Thoracic aorta (tissue), 2 donors: ENCODE measurements at regions not wholly inside any gene's neighbourhood (a gene's known extent, or its start where the extent isn't known, plus 50 kb on each side); places are given as distances from the start of the nearest gene placed in this dataset.
A peak's percentile ranks its signal among the peaks of the same experiment; 100 is the strongest.

ENCODE experiments used
- ATAC-seq: fragments of 150-250 bp; one replicate; pipeline ENCODE4 v1.8.0; 2017; ENCODE audit warnings: low read depth; ENCODE audit not compliant: insufficient number of reproducible peaks, low FRiP score
- DNase-seq: peaks from one replicate; pipeline ENCODE4 v3.0.0-alpha.2; 2020; ENCODE audit warnings: low spot score
- H3K27ac ChIP-seq, 2 donors: fragments of 200-600 bp; sonication (generic); 1 replicate in 1 of 2; 2 replicates in 1 of 2; pipeline ENCODE4 v1.5.1; 2016; ENCODE audit warnings: mild to moderate bottlenecking in 2 of 2, moderate library complexity in 2 of 2
- H3K27me3 ChIP-seq: fragments of 200-600 bp; sonication (generic); replicated peaks from 2 replicates; pipeline ENCODE4 v1.6.0; 2016; ENCODE audit warnings: mild to moderate bottlenecking; ENCODE audit not compliant: insufficient read depth
- H3K36me3 ChIP-seq: fragments of 200-600 bp; sonication (generic); one replicate; pipeline ENCODE4 v1.5.1; 2016
- H3K4me1 ChIP-seq, 2 donors: fragments of 200-600 bp; sonication (generic); 1 replicate in 1 of 2; 2 replicates in 1 of 2; pipeline versions ENCODE4 v1.5.1 to v1.6.0; 2016; ENCODE audit warnings: low read depth in 2 of 2, mild to moderate bottlenecking in 1 of 2; ENCODE audit not compliant: control insufficient read depth in 1 of 2
- H3K4me3 ChIP-seq: fragments of 200-600 bp; sonication (generic); 2 replicates; pipeline ENCODE4 v1.5.1; 2016; ENCODE audit warnings: mild to moderate bottlenecking
- H3K9me3 ChIP-seq: fragments of 200-600 bp; sonication (generic); 2 replicates; pipeline ENCODE4 v1.5.1; 2016
- TF ChIP-seq, protein P1 (sequence below): fragments of 200-600 bp; sonication (generic); IDR thresholded peaks from one replicate; pipeline ENCODE4 v1.5.1; 2019; ENCODE audit warnings: antibody characterized with exemption

DNA sequence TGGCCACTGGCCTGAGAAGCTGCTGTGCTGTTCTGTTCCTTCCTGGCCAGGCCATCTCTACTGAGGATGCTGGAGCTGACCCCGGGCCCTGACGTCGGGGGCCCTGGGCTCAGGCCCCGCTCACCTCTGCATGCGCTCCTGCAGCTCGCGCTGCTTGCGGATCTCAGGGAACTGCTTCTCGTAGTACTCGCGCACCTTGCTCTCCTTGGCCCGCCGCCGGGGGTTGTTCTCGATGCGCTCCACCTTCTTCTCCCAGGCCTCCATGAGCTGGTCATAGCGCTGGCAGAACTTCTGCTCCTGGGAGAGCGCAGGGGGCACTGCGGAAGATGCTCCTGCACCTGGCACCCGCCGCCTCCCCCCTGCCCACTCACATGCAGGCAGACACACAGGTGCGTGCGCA is 135.6 kb downstream of the RFLNA start:
- TF ChIP-seq, protein P1, sequence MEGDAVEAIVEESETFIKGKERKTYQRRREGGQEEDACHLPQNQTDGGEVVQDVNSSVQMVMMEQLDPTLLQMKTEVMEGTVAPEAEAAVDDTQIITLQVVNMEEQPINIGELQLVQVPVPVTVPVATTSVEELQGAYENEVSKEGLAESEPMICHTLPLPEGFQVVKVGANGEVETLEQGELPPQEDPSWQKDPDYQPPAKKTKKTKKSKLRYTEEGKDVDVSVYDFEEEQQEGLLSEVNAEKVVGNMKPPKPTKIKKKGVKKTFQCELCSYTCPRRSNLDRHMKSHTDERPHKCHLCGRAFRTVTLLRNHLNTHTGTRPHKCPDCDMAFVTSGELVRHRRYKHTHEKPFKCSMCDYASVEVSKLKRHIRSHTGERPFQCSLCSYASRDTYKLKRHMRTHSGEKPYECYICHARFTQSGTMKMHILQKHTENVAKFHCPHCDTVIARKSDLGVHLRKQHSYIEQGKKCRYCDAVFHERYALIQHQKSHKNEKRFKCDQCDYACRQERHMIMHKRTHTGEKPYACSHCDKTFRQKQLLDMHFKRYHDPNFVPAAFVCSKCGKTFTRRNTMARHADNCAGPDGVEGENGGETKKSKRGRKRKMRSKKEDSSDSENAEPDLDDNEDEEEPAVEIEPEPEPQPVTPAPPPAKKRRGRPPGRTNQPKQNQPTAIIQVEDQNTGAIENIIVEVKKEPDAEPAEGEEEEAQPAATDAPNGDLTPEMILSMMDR, result no peak
- H3K4me3 ChIP-seq, result no peak overlapping the region
- ATAC-seq (no peak), DNase-seq (no peak)
- peaks cover 10% of the 10 kb centered on the region for H3K36me3 ChIP-seq
- no peaks in the 10 kb centered on the region for H3K27me3 ChIP-seq
- H3K27ac ChIP-seq, result no peak overlapping the region
- peaks cover 12 to 25% of the 10 kb centered on the region in 2 donors for H3K4me1 ChIP-seq
- no peaks in the 10 kb centered on the region for H3K9me3 ChIP-seq

DNA sequence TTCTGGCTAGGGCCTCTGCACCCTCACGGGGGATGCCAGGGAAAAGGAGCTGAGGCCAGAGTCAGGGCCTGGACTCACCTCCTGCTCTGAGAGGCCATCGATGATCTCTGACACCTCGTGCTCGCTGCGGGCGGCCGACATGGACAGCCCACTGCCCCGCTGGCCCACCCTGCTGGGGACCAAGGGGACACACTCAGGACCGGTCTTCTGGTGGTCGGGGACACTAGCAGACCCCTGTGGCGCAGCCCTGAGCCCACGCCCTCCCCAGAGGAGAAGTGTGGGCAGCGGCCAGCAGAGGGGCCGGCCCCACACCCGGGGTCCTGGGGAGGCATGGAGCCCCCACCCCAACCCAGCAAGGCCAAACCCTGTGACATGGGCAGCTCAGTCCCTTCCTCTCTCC is 134.6 kb downstream of the RFLNA start:
- no peaks in the 10 kb centered on the region for H3K27me3 ChIP-seq
- no peak overlapping the region for H3K4me3 ChIP-seq
- peaks cover 12 to 25% of the 10 kb centered on the region in 2 donors for H3K4me1 ChIP-seq
- DNase-seq (no peak), ATAC-seq (no peak)
- TF ChIP-seq, protein P1, result no peak
- H3K9me3 ChIP-seq, result no peaks in the 10 kb centered on the region
- no peak overlapping the region for H3K27ac ChIP-seq
- peaks cover 12% of the 10 kb centered on the region for H3K36me3 ChIP-seq

DNA sequence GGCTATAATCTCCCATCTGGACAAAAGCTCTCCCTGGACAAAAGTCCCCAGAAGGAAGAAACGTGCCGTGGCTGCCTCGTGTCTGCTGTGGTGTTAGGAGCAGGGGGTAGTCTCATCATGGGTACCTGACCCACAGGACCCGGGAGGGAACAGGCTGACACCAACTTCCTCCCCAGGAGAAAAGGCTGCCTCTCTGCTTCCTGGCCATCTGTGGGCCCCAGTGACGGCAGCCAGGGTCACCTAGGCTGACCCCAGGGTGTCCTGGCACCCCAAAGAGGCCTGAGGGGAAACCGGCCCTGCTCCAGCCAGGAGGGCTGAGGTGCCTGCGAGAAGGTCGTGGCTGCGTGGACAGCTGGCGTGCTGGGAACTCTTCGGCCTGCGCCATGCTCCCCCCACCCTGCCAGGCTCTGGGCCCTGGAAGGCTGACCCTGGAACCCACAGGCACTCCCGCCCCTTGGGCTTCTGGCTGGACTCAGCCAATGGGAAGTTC is 133.9 kb downstream of the RFLNA start:
- ATAC-seq, result no peak
- Histone ChIP-seq H3K4me1 (peaks cover 9 to 26% of the 10 kb centered on the region in 2 donors), H3K27ac (peak overlapping the region; percentile 28 to 31)

DNA sequence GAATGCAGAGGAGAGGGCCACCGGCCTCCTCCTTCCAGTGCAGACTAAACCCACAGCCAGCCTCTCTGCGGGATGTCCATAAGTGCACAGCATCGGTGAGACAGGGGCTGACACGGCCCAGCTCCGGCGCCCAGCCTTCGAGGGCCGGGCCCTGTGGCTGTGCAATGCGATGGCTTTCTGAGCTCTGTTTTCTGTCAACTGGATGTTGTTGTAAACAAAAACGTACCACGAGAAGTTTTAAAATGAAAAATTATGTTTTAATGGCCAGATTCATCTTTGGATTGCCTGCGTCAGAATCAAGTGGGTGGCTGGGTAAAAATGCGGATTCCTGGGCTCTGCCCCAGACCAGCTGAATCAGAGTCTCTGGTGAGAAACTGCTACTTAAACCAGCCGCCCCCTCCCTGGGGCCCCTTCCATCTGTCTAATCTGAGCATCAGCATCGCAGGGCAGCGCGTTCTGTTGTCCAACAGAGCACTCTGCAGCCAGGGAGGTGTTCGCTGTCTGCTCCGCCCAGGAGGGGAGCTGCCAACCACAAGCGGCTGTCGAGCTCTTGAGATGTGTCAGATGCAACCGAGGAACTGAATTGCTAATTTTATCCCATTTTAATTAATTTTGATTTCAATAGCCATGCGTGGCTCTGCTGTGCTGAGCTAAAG is 133.4 kb downstream of the RFLNA start:
- DNase-seq (no peak), ATAC-seq (no peak)
- TF ChIP-seq, protein P1, result no peak
- H3K4me3 ChIP-seq, result no peak overlapping the region
- H3K4me1 ChIP-seq, result peaks cover 12 to 26% of the 10 kb centered on the region in 2 donors
- peaks cover 12% of the 10 kb centered on the region for H3K36me3 ChIP-seq
- no peaks in the 10 kb centered on the region for H3K27me3 ChIP-seq
- H3K27ac ChIP-seq, result peak overlapping the region in 1 of 2 donors; percentile 31
- no peaks in the 10 kb centered on the region for H3K9me3 ChIP-seq

More for the DNA sequence above, 133.9 kb downstream of the RFLNA start:
- Histone ChIP-seq H3K36me3 (peaks cover 12% of the 10 kb centered on the region), H3K4me3 (no peak overlapping the region), H3K9me3 (no peaks in the 10 kb centered on the region), H3K27me3 (no peaks in the 10 kb centered on the region)
- DNase-seq, result no peak
- TF ChIP-seq, protein P1, result no peak

DNA sequence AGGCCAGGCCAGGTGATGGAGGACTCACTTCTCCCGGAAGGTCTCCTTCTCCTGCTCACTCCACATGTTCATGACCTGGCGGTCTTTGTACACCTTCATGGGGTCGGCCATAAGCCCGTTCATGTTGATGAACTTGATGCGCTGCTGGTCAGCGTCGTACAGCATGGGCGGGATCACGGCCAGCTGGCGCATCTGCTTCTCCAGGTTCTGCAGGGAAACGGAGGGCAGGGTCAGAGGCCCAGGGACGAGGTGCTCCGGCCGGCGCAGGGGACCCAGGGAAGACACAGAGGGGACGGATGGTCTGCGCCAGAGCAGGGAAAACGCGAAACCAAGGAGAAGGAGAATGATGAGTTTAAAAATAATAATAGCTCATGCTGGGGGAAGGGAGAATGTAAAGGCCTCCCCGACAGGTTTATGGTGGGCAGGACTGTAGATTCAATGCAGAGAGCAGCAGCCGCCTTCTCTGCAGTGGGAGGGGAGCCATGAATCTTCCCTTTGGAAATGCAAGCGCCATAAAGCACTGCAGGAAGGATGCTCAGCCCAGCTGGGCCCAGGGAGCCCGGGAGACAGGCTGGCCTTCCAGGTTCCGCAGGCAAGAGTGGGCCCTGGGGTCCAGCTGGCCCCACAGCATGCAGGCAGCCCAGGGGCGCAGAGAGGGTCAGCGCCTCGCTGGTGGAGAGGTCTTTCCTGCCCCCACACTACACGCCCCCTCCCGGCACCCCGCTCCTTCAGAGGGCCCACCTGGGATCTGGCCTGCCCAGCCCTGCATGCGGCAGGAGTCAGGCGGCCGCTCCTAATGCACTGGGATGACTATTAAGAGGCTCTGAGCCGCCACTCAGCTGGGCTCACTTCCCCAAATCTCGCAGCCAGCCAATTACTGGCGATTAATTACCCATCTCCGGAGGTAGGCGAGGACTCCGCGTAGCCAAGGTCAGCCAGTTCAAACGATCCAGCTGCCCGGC is 132.0 kb downstream of the RFLNA start:
- no peak for DNase-seq

More for the DNA sequence above, 132.0 kb downstream of the RFLNA start:
- H3K27ac ChIP-seq, result no peak overlapping the region
- TF ChIP-seq, protein P1, result no peak
- no peak overlapping the region for H3K4me3 ChIP-seq
- no peaks in the 10 kb centered on the region for H3K27me3 ChIP-seq
- no peak for ATAC-seq
- peaks cover 13 to 36% of the 10 kb centered on the region in 2 donors for H3K4me1 ChIP-seq
- H3K36me3 ChIP-seq, result peaks cover 12% of the 10 kb centered on the region
- no peaks in the 10 kb centered on the region for H3K9me3 ChIP-seq
